PC-3 (cell line): ENCODE measurements at regions not wholly inside any gene's neighbourhood (a gene's known extent, or its start where the extent isn't known, plus 50 kb on each side); places are given as distances from the start of the nearest gene placed in this dataset.
"Not testable (repeated sequence)": the region's sequence is repeated elsewhere in the genome, so short reads cannot be mapped to it uniquely, and the experiment has no call there.

Source experiments
- EZH2 ChIP-seq: fragments of 300-600 bp; sonication (generic); IDR thresholded peaks from one replicate; pipeline ENCODE4 v1.6.1; 2017; ENCODE audit warnings: antibody characterized with exemption, mild to moderate bottlenecking, low read length; ENCODE audit not compliant: unreplicated experiment
- EZH2phosphoT487 ChIP-seq: fragments of 300-600 bp; sonication (generic); IDR thresholded peaks from 2 replicates; pipeline ENCODE4 v1.6.1; 2018; ENCODE audit warnings: mild to moderate bottlenecking, antibody characterized with exemption, low read length, borderline replicate concordance
- TF ChIP-seq, protein P1 (sequence below): fragments of 300-600 bp; sonication (generic); conservative IDR thresholded peaks from 2 replicates; pipeline ENCODE4 v1.5.1; 2017; ENCODE audit warnings: antibody characterized with exemption, low read depth, mild to moderate bottlenecking, low read length

DNA sequence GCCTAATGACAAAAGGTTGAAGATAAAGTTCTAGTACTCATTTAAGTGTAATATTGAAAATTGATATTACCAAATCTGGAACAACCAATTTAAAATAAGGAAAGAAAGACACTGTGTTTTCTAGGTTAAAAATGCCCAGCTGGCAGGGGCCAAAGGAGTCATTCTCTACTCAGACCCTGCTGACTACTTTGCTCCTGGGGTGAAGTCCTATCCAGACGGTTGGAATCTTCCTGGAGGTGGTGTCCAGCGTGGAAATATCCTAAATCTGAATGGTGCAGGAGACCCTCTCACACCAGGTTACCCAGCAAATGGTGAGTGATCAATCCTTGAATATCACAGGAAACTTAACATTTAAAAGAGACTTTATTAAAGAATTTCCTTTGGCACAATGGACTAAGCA, 50.7 kb upstream of the TRIM77 start:
- TF ChIP-seq, protein P1, sequence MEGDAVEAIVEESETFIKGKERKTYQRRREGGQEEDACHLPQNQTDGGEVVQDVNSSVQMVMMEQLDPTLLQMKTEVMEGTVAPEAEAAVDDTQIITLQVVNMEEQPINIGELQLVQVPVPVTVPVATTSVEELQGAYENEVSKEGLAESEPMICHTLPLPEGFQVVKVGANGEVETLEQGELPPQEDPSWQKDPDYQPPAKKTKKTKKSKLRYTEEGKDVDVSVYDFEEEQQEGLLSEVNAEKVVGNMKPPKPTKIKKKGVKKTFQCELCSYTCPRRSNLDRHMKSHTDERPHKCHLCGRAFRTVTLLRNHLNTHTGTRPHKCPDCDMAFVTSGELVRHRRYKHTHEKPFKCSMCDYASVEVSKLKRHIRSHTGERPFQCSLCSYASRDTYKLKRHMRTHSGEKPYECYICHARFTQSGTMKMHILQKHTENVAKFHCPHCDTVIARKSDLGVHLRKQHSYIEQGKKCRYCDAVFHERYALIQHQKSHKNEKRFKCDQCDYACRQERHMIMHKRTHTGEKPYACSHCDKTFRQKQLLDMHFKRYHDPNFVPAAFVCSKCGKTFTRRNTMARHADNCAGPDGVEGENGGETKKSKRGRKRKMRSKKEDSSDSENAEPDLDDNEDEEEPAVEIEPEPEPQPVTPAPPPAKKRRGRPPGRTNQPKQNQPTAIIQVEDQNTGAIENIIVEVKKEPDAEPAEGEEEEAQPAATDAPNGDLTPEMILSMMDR = not testable (repeated sequence)
- not testable (repeated sequence) for TF ChIP-seq EZH2, EZH2phosphoT487
